ENCODE measurements at regions not wholly inside any gene's neighbourhood (a gene's known extent, or its start where the extent isn't known, plus 50 kb on each side); places are given as distances from the start of the nearest gene placed in this dataset.

GRCh38 chr13:37446503-37446902 lies 152.1 kb downstream of the POSTN start:
- no peak for TF ChIP-seq EP300 (IDR thresholded peaks at IDR 0.05)
- TF ChIP-seq CTCF (IDR thresholded peaks at IDR 0.05): no peak
- TF ChIP-seq POLR2A (IDR thresholded peaks at IDR 0.05): no peak
- no peak for TF ChIP-seq POLR2AphosphoS5 (IDR thresholded peaks at IDR 0.05)

Data from sigmoid colon (tissue), 4 donors.